ENCODE measurements at regions not wholly inside any gene's neighbourhood (a gene's known extent, or its start where the extent isn't known, plus 50 kb on each side); places are given as distances from the start of the nearest gene placed in this dataset.
"Not testable (repeated sequence)": the region's sequence is repeated elsewhere in the genome, so short reads cannot be mapped to it uniquely, and the experiment has no call there.

GRCh38 chr16:29198231-29198630 lies 208.3 kb downstream of the NPIPB11 start:
- no peak for DNase-seq

- not testable (repeated sequence) for DNase-seq
Measured at GRCh38 chr16:29197494-29198100, 208.9 kb downstream of the NPIPB11 start.

- not testable (repeated sequence) for DNase-seq
Measured at GRCh38 chr16:29196746-29197145, 209.8 kb downstream of the NPIPB11 start.

DNA sequence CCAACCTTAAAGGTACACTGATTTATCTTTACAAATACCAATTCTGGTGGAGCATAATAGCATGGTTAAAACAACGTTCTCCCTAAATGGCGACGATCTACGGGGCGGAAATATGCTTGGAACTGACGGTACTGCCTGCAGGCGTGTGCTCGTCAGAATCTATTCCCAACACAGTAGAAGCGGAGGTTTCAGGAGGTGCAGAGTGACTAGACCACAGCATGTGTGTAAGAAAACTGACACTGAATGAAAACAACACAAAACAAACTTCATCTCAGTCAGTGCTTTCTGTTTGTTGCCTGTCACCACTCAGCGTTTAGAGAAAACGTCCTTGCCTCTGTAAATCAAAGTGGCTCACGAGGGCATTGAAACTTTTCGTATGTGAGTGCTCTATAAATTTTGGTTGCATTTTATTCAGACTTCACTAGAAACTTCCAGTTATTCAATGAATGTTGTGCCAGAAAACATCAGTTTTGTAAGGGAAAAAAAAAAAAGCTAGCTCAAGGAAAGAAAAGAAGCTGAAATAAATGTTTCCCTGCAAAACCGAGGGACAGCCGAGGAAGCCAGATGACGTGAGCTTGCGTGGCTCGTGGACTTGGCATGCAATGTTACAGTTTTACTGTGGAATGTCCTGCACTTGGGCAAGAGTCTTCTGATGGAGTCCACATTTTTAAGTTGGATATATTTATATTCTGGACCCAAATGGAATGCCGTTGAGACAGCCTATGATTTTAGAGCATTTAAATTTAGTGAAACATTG lies 210.4 kb downstream of the LAT start:
- not testable (repeated sequence) for DNase-seq

GRCh38 chr16:29194185-29194844 lies 209.5 kb downstream of the LAT start:
- not testable (repeated sequence) for DNase-seq

DNA sequence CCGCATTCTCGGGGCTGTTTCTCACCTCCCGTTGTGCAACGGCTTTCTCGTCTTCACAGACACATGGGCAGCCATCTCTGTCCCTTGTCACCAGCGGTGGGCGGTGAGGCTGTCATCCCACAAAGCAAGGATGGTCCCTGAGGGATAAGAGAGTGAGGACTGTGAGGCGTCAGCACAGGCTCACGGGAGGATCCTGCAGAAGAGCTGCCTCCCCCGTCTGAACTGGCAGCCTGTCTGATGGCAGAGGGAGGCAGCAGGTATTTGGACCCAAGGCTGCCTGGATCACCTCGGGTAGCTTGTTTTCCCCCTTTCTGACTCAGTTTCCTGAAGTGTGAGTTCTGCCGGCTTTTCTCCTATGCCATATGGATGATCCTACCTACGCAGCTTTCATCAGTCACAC lies 208.8 kb downstream of the LAT start:
- not testable (repeated sequence) for DNase-seq

- DNase-seq: not testable (repeated sequence)
Measured at GRCh38 chr16:29193248-29193574, 208.4 kb downstream of the LAT start.

- DNase-seq: no peak
Measured at GRCh38 chr16:29192329-29193247, 207.7 kb downstream of the LAT start.

DNA sequence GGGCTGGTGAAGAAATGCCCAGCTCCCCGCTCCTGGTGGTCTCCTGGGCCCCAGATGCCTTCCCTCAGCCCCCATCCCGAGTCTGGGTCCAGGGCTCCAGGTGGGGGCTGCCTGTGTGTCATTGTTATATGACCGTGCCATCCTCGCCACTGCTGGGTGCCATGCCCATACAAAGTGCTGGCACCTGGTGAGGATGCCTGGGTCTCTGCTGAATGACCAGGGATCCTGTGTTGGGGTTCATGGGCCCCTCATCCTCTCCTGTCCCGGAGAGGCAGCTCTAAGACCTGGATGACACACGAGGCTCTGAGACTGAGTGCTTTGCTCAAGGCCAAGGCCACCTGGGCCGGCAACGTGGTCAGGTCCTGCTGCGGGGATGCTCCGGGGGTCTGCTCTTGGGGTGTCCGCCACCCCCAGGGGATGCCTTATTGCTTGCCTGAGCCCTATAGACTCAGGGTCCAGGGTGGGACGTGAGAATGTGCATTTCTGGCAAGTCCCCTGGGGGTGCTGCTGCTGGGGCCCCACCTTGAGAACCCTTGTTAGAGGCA lies 206.9 kb downstream of the LAT start:
- DNase-seq: not testable (repeated sequence)

DNA sequence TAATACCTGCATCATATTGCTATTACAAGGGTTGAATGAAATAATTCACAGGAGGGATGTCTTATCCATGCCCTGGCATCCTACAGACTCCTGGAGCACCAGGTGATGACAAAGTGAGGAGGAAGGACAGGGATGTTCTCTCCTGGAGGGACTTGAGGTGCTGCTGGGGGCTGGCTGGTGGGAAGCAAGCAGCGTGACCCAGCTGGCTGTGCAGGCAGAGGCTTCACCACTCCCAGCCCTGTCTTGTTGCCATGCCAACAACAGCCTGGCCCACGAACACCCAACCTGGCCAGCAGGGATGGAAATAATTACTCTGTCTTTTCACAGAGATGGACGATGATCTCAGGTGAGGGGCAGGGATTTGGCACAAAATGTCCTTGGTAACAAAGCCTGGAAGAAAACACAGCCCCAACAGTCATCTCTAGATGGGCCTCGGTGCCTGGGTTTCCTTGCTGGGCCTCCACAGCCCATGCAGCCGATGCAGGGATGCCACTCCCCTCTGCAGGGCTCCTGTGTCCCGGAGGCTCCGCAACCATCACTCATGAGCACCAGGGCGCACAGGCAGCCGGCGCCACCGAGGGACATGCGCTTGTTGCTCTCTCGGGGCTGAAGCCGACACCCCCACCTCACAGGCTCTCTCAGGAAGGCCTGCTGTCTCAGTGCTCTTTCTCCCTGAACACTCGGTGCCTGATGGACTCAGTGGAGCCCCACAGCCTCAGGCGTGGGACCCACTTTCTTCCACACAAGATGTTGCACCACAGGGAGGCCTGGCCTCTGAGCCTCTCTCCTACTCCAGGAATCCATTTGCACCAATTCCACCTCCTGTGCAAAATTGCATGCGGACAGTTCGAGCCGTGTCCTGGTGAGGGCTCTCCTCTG lies 205.9 kb downstream of the LAT start:
- not testable (repeated sequence) for DNase-seq

GRCh38 chr16:29188806-29189205 lies 204.0 kb downstream of the LAT start:
- DNase-seq: not testable (repeated sequence)

DNA sequence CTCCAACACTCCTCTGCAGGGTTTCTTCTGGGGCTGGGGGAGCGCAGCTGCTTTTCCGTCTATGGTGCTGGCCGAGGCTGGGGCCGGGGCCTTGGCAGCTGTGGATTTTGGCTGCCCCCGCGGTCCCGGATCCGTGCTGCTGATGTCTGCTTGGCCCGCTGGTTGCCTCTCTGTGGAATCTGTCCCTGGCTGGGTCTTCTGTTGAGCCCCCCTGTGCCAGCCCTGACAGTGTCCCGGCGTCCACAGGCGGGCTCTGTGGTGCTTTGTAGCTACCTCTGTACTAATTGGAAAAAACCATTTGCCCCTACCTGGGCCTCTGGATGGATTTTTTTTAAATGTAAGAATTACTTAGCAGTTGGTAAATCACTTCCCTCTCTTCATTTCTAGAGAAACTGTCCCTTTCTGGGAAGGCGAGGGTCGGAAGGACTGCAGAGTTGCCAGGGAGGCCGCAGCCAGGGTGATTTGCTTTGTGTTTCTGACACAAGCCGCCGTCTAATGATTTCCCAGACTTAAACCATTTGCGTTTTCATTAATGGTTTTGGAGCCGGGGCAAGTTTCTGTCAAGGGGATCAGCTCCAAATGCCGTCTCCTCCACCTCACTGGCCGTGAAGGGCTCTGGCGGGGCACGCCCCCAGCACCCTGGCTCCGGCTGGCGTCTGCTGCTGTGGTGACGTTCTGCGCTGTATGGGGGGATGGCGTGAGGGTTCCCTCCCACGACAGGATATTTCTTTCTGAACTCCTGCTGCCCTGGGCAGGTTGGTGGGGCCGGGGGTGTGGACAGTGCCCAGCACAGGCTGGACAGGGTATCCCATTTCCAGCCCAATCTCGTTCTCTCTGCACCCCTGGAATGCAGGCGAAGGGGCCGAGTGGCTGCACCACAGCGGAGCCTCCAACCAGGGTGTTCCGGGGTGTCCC lies 201.7 kb downstream of the LAT start:
- not testable (repeated sequence) for DNase-seq

DNA sequence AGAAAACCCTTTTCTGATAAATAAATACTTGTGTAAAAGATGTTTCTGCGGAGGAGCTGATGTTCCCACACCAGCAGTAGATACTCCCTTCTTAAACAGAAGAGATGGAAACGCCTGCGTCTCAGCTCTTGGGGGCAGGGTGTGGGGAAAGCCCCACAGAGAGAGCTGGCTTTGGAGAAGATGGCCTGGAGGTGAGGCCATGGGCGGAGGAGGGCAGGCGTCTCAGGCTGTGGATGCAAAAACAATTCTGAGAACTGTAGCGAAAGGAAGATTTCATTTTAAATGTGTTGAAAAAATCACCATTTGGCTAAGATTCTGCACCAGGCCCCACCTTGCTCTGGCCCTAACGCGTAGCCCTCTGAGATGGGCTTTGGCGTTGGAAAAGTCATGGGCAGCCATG lies 201.0 kb downstream of the LAT start:
- DNase-seq: not testable (repeated sequence)

- DNase-seq: not testable (repeated sequence)
Measured at GRCh38 chr16:29184738-29185438, 200.0 kb downstream of the LAT start.

- DNase-seq: not testable (repeated sequence)
Measured at GRCh38 chr16:29182940-29183868, 198.4 kb downstream of the LAT start.

DNA sequence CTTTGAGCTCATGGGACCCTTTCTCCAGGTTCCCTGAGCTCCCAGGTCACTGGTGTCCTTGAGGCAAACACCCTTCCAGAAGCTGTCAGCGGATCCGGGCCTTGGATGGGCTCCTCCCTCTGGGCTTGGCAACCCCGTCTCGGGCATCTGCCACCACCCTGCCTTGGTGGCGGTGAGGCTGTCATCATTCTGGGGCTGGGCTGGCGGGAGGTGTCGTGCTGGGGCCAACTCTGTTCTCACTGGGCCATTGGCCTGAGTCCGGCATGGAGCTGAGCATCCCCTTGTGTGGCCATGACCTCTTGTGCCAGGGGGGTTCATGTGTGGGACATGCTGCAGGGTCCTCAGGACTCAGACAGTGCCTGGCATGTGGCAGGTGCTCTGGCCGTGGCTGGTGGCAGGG lies 197.6 kb downstream of the LAT start:
- DNase-seq: no peak

DNA sequence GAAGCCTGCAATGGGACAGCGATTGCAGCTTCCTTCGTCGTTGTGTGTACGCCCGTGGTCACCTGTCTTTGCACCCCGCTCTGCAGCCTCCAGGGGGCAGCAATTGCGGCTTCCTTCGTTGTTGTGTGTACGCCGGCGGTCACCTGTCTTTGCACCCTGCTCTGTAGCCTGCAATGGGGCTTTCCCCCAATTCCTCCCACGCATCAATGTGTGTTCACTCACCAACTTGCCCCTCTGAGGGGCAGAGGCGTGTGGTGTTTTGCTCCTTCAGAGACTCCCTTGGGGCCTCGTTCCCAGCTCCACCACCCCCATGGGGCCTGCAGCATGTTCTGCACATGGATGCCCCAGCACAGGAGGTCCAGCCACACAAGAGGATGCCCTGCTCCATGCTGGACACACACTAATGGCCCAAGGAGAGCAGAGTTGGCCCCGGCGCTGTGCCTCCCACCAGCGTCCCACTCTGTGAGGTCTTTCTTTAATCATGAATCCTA lies 197.1 kb downstream of the LAT start:
- not testable (repeated sequence) for DNase-seq

DNA sequence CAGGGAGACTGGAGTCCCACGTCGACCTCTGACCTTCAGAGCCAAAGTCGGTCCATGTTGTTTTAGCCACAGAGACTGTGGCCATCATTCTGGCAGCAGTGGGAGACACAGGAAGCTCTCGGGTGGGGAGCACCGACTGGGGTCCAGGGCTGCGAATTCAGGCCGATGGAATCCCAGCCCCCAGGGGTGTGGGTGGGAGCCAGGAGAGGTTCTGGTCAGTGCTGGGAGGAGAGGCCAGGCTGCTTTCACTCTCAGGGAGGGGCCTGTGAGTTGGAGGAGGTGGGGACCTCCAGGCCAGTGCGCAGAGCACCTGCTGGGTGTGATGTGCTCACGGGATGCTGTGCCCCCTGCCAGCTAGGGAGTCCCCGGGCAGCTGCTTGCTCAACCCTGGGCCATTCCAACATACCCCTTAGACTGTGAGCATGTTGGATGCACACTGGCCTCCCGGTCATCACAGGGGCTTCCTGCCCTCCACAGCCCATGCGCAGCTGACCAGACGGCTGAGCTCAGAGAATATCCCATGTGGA lies 196.5 kb downstream of the LAT start:
- not testable (repeated sequence) for DNase-seq
